CD4-positive, alpha-beta memory T cell (primary cell): ENCODE measurements at regions not wholly inside any gene's neighbourhood (a gene's known extent, or its start where the extent isn't known, plus 50 kb on each side); places are given as distances from the start of the nearest gene placed in this dataset.

Experiments
- CTCF ChIA-PET: fragments of 350-600 bp; sonication (Branson Sonifier 250); formaldehyde crosslinking; loops from one replicate; lab custom pipeline; 2021; ENCODE audit warnings: inconsistent platforms; ENCODE audit not compliant: partially characterized antibody; lab: Charles Lee
- POLR2A ChIA-PET: fragments of 350-600 bp; sonication (Branson Sonifier 250); formaldehyde crosslinking; loops from one replicate; lab custom pipeline; 2021; ENCODE audit not compliant: partially characterized antibody; lab: Charles Lee
- DNase-seq, 5 donors: peaks; one replicate each; pipeline versions ENCODE4 v3.0.0 to v3.0.0-alpha.2; 2020 to 2022; ENCODE audit warnings: mixed read lengths in 1 of 5
- H3K27ac ChIP-seq: one replicate; pipeline ENCODE4 v1.7.0; 2013; ENCODE audit warnings: low read depth, low read length
- H3K27me3 ChIP-seq: 2 replicates; pipeline ENCODE4 v1.7.0; 2013; ENCODE audit warnings: mild to moderate bottlenecking, low read length, moderate library complexity; ENCODE audit not compliant: insufficient read depth
- H3K36me3 ChIP-seq: 2 replicates; pipeline ENCODE4 v1.7.0; 2013; ENCODE audit warnings: mild to moderate bottlenecking, low read length, moderate library complexity; ENCODE audit not compliant: insufficient read depth
- H3K4me1 ChIP-seq: 2 replicates; pipeline ENCODE4 v1.7.0; 2013; ENCODE audit warnings: mild to moderate bottlenecking, low read length, moderate library complexity; ENCODE audit not compliant: insufficient read depth
- H3K4me3 ChIP-seq, 2 donors: one replicate each; pipeline ENCODE4 v1.7.0; 2013; ENCODE audit warnings: low read length in 2 of 2, mild to moderate bottlenecking in 1 of 2
- H3K9me3 ChIP-seq, 2 donors: one replicate each; pipeline ENCODE4 v1.7.0; 2013; ENCODE audit warnings: low read length in 2 of 2, control low read depth in 1 of 2; ENCODE audit not compliant: control insufficient read depth in 1 of 2
- H3K27ac Mint-ChIP-seq, 7 donors: one replicate each; pipeline ENCODE4 v1.8.0; 2020 to 2021; ENCODE audit warnings: mixed read lengths in 7 of 7, mild to moderate bottlenecking in 6 of 7, inconsistent platforms in 3 of 7, moderate library complexity in 3 of 7
- H3K27me3 Mint-ChIP-seq, 2 donors: one replicate each; pipeline ENCODE4 v1.8.0; 2020 to 2021; ENCODE audit warnings: mixed read lengths in 2 of 2
- H3K36me3 Mint-ChIP-seq, 2 donors: one replicate each; pipeline ENCODE4 v1.8.0; 2020 to 2021; ENCODE audit warnings: mixed read lengths in 2 of 2, inconsistent platforms in 1 of 2, mild to moderate bottlenecking in 1 of 2
- H3K4me1 Mint-ChIP-seq, 4 donors: one replicate each; pipeline ENCODE4 v1.8.0; 2020 to 2021; ENCODE audit warnings: mixed read lengths in 4 of 4, mild to moderate bottlenecking in 1 of 4
- H3K4me3 Mint-ChIP-seq, 8 donors: one replicate each; pipeline ENCODE4 v1.8.0; 2020 to 2021; ENCODE audit warnings: mixed read lengths in 8 of 8, mild to moderate bottlenecking in 7 of 8, moderate library complexity in 6 of 8, inconsistent platforms in 3 of 8
- H3K9me3 Mint-ChIP-seq, 8 donors: one replicate each; pipeline ENCODE4 v1.8.0; 2020 to 2021; ENCODE audit warnings: mixed read lengths in 8 of 8, mild to moderate bottlenecking in 5 of 8, inconsistent platforms in 3 of 8, moderate library complexity in 1 of 8
- intact Hi-C: fragments of 100-400 bp; cut with micrococcal nuclease; formaldehyde crosslinking; loops from one replicate; pipeline ENCODE4 v1.15.1; 2023

GRCh38 chr1:55388960-55389359 lies 173.8 kb upstream of the USP24 start:
- H3K27ac ChIP-seq, result no peak overlapping the region
- POLR2A ChIA-PET, result no interaction called here
- intact Hi-C loops, result no loop called here

GRCh38 chr1:55387145-55387544 lies 172.0 kb upstream of the USP24 start:
- Mint-ChIP-seq H3K9me3 (peaks cover 0 to 17% (median 3%) of the 10 kb centered on the region in 8 donors), H3K4me1 (peaks cover 0 to 9% (median 0%) of the 10 kb centered on the region in 4 donors), H3K27ac (no peak overlapping the region), H3K27me3 (peaks cover 0 to 6% of the 10 kb centered on the region in 2 donors), H3K4me3 (no peak overlapping the region), H3K36me3 (no peaks in the 10 kb centered on the region)
- Histone ChIP-seq H3K9me3 (no peaks in the 10 kb centered on the region), H3K27me3 (no peaks in the 10 kb centered on the region), H3K4me1 (no peaks in the 10 kb centered on the region), H3K4me3 (no peak overlapping the region), H3K27ac (no peak overlapping the region), H3K36me3 (no peaks in the 10 kb centered on the region)
- DNase-seq, result no peak
- intact Hi-C loops, result no loop called here
- CTCF ChIA-PET, result interaction anchor here (1.5 kb wide), 1 partner anchor 11 kb away, joined by 6 read pairs; no protein-coding TSS in a partner anchor
- POLR2A ChIA-PET, result no interaction called here

More at GRCh38 chr1:55388960-55389359, 173.8 kb upstream of the USP24 start:
- Mint-ChIP-seq H3K4me1 (peaks cover 0 to 6% (median 0%) of the 10 kb centered on the region in 4 donors), H3K4me3 (no peak overlapping the region), H3K27ac (no peak overlapping the region), H3K9me3 (peaks cover 0 to 24% (median 5%) of the 10 kb centered on the region in 8 donors), H3K27me3 (peaks cover 2 to 4% of the 10 kb centered on the region in 2 donors), H3K36me3 (no peaks in the 10 kb centered on the region)
- Histone ChIP-seq H3K4me1 (no peaks in the 10 kb centered on the region), H3K9me3 (no peaks in the 10 kb centered on the region), H3K27me3 (no peaks in the 10 kb centered on the region), H3K4me3 (no peak overlapping the region), H3K36me3 (no peaks in the 10 kb centered on the region)
- CTCF ChIA-PET, result no interaction called here
- no peak for DNase-seq

GRCh38 chr1:55386456-55386855 lies 171.3 kb upstream of the USP24 start:
- Mint-ChIP-seq H3K4me3 (no peak overlapping the region), H3K4me1 (peaks cover 0 to 9% (median 0%) of the 10 kb centered on the region in 4 donors), H3K27ac (no peak overlapping the region), H3K27me3 (peaks cover 0 to 6% of the 10 kb centered on the region in 2 donors), H3K36me3 (no peaks in the 10 kb centered on the region), H3K9me3 (peaks cover 0 to 16% (median 3%) of the 10 kb centered on the region in 8 donors)
- H3K27ac ChIP-seq, result no peak overlapping the region
- POLR2A ChIA-PET, result no interaction called here
- no peak overlapping the region for H3K4me3 ChIP-seq
- CTCF ChIA-PET, result interaction anchor here (1.5 kb wide), 1 partner anchor 10 kb away, joined by 6 read pairs; no protein-coding TSS in a partner anchor
- DNase-seq, result no peak
- intact Hi-C loops, result no loop called here
- no peaks in the 10 kb centered on the region for H3K4me1 ChIP-seq
- H3K9me3 ChIP-seq, result no peaks in the 10 kb centered on the region
- H3K36me3 ChIP-seq, result no peaks in the 10 kb centered on the region
- H3K27me3 ChIP-seq, result no peaks in the 10 kb centered on the region

- Histone ChIP-seq H3K27ac (no peak overlapping the region), H3K27me3 (no peaks in the 10 kb centered on the region), H3K9me3 (no peaks in the 10 kb centered on the region), H3K4me1 (no peaks in the 10 kb centered on the region), H3K4me3 (no peak overlapping the region), H3K36me3 (no peaks in the 10 kb centered on the region)
- intact Hi-C loops, result no loop called here
- no peak for DNase-seq
- ChIA-PET CTCF (interaction anchor here (2.6 kb wide), 1 partner anchor 10 kb away, joined by 12 read pairs; no protein-coding TSS in a partner anchor), POLR2A (no interaction called here)
- Mint-ChIP-seq H3K27me3 (peaks cover 0 to 8% of the 10 kb centered on the region in 2 donors), H3K27ac (peak overlapping the region in 2 of 7 donors; percentile 29 to 75), H3K4me3 (no peak overlapping the region), H3K4me1 (peaks cover 0 to 9% (median 0%) of the 10 kb centered on the region in 4 donors), H3K9me3 (peaks cover 0 to 6% (median 3%) of the 10 kb centered on the region in 8 donors), H3K36me3 (no peaks in the 10 kb centered on the region)
Observed at GRCh38 chr1:55385402-55386018, 170.3 kb upstream of the USP24 start.

- CTCF ChIA-PET, result interaction anchor here (2.6 kb wide), 1 partner anchor 10 kb away, joined by 12 read pairs; no protein-coding TSS in a partner anchor
- DNase-seq, result no peak
- no peaks in the 10 kb centered on the region for H3K9me3 ChIP-seq
- POLR2A ChIA-PET, result no interaction called here
- H3K36me3 ChIP-seq, result no peaks in the 10 kb centered on the region
- no peaks in the 10 kb centered on the region for H3K36me3 Mint-ChIP-seq
- no peaks in the 10 kb centered on the region for H3K4me1 ChIP-seq
- H3K27ac Mint-ChIP-seq, result peak overlapping the region in 3 of 7 donors; percentile 12 to 74 (median 27)
- H3K27me3 Mint-ChIP-seq, result peaks cover 0 to 4% of the 10 kb centered on the region in 2 donors
- H3K27me3 ChIP-seq, result no peaks in the 10 kb centered on the region
- H3K9me3 Mint-ChIP-seq, result peaks cover 0 to 3% (median 0%) of the 10 kb centered on the region in 8 donors
- H3K4me3 ChIP-seq, result no peak overlapping the region
- H3K4me3 Mint-ChIP-seq, result peak overlapping the region in 2 of 8 donors; percentile 32 to 51
- H3K27ac ChIP-seq, result no peak overlapping the region
- intact Hi-C loops, result no loop called here
- H3K4me1 Mint-ChIP-seq, result peaks cover 0 to 9% (median 0%) of the 10 kb centered on the region in 4 donors
Observed at GRCh38 chr1:55384637-55385036, 169.5 kb upstream of the USP24 start.

- Mint-ChIP-seq H3K27me3 (peaks cover 0 to 4% of the 10 kb centered on the region in 2 donors), H3K4me3 (no peak overlapping the region), H3K27ac (peak overlapping the region in 1 of 7 donors; percentile 11), H3K9me3 (peaks cover 0 to 5% (median 0%) of the 10 kb centered on the region in 8 donors), H3K36me3 (no peaks in the 10 kb centered on the region), H3K4me1 (peaks cover 0 to 13% (median 9%) of the 10 kb centered on the region in 4 donors)
- H3K4me1 ChIP-seq, result no peaks in the 10 kb centered on the region
- intact Hi-C loops, result no loop called here
- ChIA-PET POLR2A (no interaction called here), CTCF (interaction anchor here (2.6 kb wide), 1 partner anchor 8 kb away, joined by 12 read pairs; no protein-coding TSS in a partner anchor)
- no peak for DNase-seq
- H3K27ac ChIP-seq, result no peak overlapping the region
- H3K4me3 ChIP-seq, result no peak overlapping the region
- H3K9me3 ChIP-seq, result no peaks in the 10 kb centered on the region
- H3K27me3 ChIP-seq, result no peaks in the 10 kb centered on the region
- no peaks in the 10 kb centered on the region for H3K36me3 ChIP-seq
Observed at GRCh38 chr1:55382806-55383305, 167.7 kb upstream of the USP24 start.

GRCh38 chr1:55381983-55382382 lies 166.8 kb upstream of the USP24 start:
- Mint-ChIP-seq H3K27me3 (peaks cover 0 to 4% of the 10 kb centered on the region in 2 donors), H3K36me3 (no peaks in the 10 kb centered on the region), H3K4me3 (no peak overlapping the region), H3K4me1 (peaks cover 0 to 13% (median 10%) of the 10 kb centered on the region in 4 donors), H3K27ac (no peak overlapping the region), H3K9me3 (peaks cover 0 to 3% (median 0%) of the 10 kb centered on the region in 8 donors)
- no peak for DNase-seq
- Histone ChIP-seq H3K27me3 (no peaks in the 10 kb centered on the region), H3K27ac (no peak overlapping the region), H3K4me3 (no peak overlapping the region), H3K36me3 (no peaks in the 10 kb centered on the region), H3K9me3 (no peaks in the 10 kb centered on the region), H3K4me1 (no peaks in the 10 kb centered on the region)
- ChIA-PET POLR2A (no interaction called here), CTCF (no interaction called here)
- intact Hi-C loops, result no loop called here
